OCI-LY7 (cell line): ENCODE measurements at regions not wholly inside any gene's neighbourhood (a gene's known extent, or its start where the extent isn't known, plus 50 kb on each side); places are given as distances from the start of the nearest gene placed in this dataset.

Experiments used
- EZH2phosphoT487 ChIP-seq: fragments of 200-600 bp; sonication (generic); IDR thresholded peaks from 2 replicates; pipeline ENCODE4 v1.6.1; 2018; ENCODE audit warnings: low read depth, borderline replicate concordance, mild to moderate bottlenecking, mixed run types, antibody characterized with exemption, low read length, moderate library complexity, mixed read lengths
- TF ChIP-seq, protein P1 (sequence below): fragments of 200-600 bp; sonication (generic); conservative IDR thresholded peaks from 2 replicates; pipeline ENCODE4 v1.5.1; 2014; ENCODE audit warnings: mild to moderate bottlenecking, antibody characterized with exemption, low read length, moderate library complexity, mixed read lengths

DNA sequence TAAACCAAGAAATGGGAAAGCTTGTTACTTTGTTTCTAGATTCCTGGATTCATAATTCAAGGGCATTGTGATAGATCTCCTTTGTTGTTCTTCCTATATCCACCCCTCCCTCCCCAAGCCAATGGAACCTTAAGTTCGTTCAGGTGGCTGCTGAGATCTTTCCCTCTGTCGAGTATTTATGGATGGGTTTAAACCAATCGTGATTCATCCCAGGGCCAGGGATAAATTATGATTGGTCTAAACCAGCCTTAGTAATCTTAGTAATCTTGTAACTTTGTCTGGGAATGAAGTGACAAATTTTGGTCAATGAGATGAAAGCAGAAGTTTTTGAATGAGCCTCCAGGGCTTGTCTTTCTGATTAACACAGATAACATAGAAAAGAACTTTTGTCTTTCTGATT lies 56.1 kb upstream of the PCED1B start:
- TF ChIP-seq, protein P1, sequence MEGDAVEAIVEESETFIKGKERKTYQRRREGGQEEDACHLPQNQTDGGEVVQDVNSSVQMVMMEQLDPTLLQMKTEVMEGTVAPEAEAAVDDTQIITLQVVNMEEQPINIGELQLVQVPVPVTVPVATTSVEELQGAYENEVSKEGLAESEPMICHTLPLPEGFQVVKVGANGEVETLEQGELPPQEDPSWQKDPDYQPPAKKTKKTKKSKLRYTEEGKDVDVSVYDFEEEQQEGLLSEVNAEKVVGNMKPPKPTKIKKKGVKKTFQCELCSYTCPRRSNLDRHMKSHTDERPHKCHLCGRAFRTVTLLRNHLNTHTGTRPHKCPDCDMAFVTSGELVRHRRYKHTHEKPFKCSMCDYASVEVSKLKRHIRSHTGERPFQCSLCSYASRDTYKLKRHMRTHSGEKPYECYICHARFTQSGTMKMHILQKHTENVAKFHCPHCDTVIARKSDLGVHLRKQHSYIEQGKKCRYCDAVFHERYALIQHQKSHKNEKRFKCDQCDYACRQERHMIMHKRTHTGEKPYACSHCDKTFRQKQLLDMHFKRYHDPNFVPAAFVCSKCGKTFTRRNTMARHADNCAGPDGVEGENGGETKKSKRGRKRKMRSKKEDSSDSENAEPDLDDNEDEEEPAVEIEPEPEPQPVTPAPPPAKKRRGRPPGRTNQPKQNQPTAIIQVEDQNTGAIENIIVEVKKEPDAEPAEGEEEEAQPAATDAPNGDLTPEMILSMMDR: no peak
- TF ChIP-seq EZH2phosphoT487: no peak
